HG02840 (cell line): ENCODE measurements at regions not wholly inside any gene's neighbourhood (a gene's known extent, or its start where the extent isn't known, plus 50 kb on each side); places are given as distances from the start of the nearest gene placed in this dataset.
"Not testable (repeated sequence)": the region's sequence is repeated elsewhere in the genome, so short reads cannot be mapped to it uniquely, and the experiment has no call there.

Experiments used
- ATAC-seq: cut with Tn5 transposase; IDR thresholded peaks from one replicate; pipeline ENCODE4 v1.9.1; 2021; ENCODE audit warnings: mild to moderate bottlenecking, moderate library complexity, moderate number of reproducible peaks; ENCODE audit not compliant: unreplicated experiment, low FRiP score

DNA sequence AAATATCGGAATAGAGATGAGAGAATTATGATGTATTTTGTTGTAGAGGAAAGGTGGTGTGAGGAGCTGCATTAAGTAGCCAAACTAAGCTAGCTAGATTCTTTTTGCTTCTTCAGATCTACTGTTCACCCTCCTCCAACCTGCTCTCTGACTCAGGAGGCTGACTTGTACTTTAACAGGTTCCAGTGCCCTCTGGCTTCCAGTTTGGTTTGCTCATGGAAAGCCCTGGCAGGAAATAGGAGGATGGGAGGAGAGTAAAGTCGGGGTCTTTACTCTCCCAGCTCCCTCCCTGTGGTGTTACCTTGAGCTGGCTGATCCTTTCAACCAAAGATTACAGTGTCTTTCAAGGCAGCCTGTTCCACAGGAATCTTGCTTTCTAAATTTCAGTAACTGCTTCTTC, 277.0 kb upstream of the EDA2R start:
- no peak for ATAC-seq

DNA sequence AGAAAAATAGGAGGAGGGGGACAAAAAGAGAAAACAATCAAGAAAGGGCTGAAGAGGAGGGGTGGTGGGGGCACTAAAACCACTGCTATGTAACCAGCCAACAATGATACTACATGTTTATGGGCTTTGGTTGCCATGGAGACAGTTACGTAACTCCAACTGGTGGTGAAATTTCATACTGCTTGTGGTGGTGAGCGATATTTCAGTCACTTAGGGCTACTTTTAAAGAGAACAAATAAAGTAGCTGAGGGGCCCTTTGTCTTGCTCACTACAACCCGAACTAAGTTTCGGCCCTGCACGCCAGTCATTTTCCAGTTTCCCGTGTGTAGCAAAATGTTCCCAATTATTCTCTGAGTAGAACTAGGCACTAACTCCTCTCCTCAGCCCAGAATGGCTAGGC, 275.2 kb upstream of the EDA2R start:
- no peak for ATAC-seq

DNA sequence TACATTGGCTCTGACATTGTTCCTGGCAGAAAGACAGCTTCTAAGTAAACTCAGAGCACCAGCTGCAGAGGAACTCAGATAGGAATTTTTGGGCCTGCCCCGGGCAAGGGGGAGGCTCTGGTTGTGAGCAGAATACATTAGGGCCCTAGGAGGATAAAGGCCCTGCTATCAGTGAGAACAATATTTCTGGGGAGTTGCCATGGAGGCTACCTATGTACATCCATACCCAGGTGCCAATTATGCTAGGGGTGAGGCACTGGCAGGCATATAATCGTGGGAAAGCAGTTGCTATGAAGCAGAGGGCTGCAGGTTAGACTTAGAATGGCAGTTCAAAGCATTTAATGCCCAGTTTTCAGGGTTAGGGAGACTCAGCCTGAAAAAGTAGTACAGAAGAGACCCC, 273.5 kb upstream of the EDA2R start:
- no peak for ATAC-seq

DNA sequence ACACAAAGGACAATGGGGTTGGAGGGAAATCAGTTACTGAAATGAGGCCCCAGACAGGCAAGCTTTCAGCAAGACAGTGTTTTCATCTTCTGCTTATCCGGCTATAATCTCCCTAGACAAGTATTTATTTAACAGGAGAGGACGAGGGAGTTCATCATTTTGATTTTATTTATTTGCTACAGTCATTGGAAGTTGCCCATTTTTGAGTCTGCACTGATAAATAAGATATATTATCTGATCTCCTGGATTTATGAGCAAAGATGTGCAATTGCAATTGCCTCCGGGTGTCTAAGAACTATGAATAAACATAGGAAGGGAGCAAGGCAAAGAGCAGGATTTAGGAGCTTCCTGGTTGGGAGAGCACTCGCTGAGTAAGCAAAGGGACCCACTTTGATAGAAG, 263.2 kb upstream of the EDA2R start:
- ATAC-seq: no peak

DNA sequence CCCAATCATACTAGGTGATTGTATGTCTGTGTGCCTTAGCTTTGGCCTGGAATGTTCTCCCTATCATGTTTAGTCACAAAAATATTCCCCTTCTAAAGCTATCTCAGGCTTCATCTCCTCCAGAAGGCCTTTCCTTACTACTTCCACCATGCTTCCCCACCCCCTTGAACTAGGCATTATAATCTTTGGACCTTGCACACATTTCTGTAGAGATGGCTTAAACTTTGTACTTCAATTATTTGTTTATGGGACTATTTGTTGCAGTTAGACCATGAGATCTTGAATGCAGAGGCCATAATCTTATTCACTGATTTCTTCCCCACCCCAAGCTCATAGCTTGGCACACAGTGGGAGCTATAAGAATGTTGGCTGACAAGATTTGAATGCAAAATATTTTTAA, 262.0 kb upstream of the EDA2R start:
- no peak for ATAC-seq

DNA sequence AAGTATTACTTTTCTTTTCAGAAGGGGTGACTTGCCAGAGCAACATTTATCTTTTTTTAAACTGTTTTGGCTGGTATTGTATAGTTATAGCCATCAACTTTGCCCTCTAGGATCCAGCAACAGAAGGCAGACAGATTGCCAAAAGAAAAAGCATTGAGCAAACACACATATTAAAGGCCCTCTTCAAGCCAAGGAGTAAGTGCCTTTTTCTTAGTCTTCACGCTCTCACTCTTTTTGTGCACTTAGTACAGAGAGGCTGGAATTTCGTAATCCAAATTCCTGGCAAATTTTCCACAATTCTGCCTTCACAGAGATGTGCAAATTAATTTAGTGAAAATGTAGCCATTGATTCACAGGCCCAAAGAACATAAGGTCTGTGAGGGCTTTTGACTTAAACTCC, 253.1 kb upstream of the EDA2R start:
- no peak for ATAC-seq

DNA sequence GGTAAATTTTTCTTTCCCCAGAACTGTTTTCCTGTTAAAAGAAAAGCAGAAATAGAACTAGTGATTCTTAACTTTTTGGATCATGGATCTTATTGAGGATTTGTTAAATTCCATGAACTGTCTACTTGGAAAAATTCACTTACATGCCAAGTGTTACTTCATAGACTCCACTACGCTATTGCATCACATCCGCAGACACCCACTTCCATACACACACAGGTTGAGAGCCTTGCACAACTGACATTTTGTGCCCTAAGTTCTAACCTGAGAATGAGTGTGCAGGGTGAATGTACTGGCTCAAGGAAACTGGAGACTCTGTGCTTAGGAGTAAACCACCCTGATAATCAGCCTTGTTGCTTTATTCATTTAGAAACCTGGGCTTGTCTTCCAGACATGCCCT, 250.5 kb upstream of the EDA2R start:
- no peak for ATAC-seq

DNA sequence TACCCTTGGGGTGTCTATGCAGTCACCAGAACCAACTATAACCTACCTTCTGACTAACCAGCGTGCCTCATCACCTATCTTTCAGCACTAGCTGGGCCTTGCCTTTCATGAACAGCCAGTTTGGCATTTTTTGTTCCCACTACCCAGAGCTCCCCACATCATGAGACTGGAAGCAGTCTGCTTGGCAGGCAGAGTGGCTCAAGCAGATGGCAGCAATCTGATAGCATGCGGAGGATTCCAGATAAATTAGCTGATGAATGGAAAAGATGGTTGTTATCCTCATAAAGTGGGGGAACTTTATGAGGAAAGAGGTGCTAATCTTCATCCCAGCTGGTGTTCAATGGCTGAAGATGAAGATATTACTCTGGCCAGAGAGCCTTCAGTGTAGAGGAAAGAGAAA, 243.2 kb upstream of the EDA2R start:
- ATAC-seq: no peak

DNA sequence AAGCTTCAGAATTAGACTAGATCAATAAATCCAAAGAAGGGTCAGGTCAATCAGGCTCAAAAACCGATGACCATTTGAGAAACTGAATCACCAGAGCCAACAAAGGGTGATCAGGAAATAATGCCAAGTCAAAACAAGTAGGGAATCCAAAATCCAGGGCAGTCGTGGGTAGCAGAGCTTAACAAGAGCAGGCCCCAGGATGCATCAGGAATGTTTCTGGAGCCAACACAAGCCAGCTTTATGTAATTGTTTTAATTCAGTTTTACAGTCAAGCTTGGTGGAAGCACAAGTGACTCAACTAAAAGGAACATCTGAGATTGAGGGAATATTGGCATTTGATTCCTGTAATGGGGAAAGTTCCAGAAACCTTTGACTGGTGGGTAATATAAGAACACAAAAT, 237.9 kb upstream of the EDA2R start:
- ATAC-seq: no peak

DNA sequence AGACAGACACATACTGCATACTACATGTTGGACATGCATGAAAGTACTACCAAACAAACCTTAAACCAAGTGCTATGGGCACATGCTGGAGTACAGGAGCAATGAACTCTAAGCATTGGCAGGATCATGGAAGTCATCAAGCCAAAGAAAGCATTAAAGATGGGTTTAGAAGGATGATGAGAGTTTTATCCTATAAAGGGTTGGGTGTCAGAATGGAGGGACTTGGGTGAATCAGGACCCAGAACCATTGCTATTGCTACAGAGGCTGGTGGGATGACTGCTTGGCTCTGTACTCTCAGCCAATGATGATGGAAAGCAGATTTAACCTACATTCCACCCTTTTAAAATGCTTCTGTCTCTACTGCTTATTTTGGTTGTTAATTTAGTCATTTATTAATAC, 233.9 kb upstream of the EDA2R start:
- ATAC-seq: no peak

DNA sequence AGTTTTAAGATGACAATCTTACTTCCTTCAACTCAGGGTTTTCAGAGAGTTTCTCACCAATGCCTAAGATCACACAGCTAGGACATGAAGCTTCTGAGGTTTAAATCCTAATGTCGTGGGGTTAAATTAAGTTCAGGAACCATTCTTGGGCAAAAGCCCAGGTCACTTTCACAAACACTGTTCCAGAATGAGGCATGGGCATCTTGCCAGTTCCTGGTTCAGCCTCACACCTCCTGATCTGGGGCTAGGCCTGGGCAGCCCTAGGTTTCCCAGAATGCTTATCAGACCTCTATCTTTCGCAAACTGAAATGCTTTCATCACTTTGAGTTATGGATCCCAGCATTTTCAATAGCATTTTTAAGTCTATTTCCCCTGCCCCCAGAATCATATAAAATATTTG, 224.8 kb upstream of the EDA2R start:
- no peak for ATAC-seq

DNA sequence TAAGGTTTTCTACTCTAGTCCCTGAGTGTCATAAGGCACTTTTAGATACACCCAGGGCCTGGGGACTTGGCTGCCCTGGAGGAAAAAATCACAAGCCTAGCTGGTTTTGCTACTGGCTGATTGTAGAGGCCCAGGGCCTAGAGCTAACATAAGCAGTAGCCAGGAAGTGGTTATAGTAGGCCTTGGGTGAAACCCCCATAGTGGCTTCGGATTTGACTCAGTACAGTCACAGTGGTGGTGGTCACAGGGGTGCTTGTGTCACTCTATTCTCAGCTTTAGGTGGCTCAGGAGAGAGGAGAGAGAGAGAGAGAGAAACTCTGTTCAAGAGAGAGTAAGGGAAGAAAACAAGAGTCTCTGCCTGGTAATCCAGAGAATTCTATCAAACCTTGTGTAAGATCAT, 194.5 kb upstream of the EDA2R start:
- peak; percentile 94 for ATAC-seq

DNA sequence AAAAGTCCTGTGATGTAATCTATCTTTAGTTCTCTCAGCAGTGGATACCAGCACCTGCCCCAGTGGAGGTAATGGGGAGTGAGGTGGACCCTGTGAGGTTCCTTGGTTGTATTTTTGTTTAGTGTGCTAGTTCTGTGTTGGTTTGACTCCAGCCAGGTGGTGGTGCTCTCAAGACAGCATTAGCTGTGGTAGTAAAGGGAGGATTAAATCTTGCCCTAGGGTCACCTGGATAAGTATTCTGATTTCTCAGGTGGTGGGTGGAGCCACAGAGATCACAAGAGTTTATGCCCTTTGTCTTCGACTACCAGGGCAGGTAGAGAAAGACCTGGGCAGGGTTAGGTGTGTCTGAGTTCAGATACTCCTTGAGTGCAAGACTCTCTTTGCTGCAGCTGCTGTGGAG, 176.3 kb upstream of the EDA2R start:
- ATAC-seq: no peak

DNA sequence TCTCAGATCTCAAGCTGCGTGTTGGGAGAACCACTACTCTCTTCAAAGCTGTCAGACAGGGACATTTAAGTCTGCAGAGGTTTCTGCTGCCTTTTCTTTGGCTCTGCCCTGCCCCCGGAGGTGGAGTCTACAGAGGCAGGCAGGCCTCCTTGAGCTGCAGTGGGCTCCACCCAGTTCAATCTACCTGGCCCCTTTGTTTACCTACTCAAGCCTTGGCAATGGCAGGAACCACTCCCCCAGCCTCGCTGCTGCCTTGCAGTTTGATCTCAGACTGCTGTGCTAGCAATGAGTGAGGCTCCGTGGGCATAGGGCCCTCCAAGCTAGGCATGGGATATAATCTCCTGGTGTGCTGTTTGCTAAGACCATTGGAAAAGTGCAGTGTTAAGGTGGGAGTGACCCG, 155.6 kb upstream of the EDA2R start:
- ATAC-seq: not testable (repeated sequence)

DNA sequence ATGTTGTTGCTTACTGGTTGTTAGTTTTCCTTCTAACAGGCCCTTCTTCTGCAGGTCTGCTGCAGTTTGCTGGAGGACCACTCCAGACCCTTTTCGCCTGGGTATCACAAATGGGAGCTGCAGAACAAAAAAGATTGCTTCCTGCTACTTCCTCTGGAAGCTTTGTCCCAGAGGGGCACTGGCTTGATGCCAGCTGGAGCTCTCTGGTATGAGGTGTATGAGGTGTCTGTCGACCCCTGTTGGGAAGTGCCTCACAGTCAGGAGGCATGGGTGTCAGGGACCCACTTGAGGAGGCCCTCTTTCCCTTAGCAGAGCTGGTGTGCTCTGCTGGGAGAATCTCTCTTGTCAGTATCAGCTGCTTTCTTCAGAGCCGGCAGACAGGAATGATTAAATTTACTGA, 127.4 kb upstream of the EDA2R start:
- ATAC-seq: no peak

DNA sequence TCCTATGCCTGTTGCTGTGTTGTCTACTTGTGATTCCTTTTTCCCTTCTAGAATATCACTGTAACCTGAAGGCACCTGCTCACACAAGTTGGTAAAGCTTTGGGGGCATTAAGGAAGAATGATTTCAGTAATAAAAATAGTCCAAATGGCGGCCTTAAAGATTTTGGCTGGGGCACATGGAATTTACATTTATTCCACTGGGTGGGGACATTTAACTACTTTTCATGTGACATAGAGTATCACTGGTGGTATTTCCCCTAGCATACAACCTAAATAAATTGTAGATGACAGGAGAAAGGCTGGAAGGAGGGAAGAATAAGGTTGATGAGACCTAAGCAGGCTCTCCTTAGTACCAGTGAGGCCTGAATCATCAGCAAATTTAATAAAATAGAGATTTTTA, 121.8 kb upstream of the EDA2R start:
- ATAC-seq: no peak

DNA sequence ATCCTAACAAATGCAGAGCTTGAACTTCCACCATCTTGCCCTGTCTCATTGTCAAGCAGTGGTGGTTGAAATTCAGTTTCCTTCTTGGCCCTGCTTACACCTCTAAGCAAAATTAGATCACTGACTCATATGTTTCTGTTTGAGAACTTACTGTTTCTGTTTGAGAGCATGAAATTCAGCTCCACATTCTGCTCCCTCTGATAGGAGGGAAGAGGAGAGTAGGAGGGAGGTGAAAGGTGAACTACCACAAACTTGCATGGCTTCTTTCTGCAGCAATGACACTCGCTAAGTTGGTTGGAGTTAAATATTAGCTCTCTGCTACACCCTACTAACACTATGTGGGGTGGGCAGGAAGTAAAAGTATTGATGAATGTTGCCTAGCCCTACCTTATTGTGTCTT, 117.8 kb upstream of the EDA2R start:
- ATAC-seq: no peak

DNA sequence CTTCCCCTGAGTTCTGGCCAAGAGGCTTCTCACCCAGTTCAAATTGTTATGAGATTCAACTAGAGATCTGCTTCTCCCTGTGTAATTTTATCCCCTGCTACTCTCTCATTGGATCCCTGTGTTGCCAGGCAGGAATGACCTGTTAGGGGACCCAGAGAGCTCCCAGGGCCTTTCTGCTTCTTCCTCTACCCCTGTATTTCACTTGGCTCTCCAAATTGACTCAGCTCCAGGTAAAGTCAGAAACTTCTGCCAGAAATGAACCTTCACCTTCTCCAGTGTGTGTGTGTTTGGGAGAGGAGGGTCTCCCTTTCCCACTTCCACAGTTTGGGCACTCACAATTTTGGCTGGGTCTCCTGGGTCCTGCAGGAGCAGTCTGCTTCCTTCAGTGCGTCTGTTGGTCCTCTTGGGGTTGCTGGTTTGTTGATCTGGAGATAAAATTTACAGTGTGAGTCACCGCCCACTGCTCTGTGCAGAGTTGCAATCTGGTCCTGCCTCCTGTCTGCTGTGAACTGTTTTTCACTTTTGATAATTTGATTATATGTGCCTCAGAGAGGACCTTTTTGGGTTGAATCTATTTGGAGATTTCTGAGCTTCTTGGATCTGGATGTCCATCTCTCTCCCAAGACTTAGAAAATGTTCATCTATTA, 112.4 kb upstream of the EDA2R start:
- no peak for ATAC-seq

DNA sequence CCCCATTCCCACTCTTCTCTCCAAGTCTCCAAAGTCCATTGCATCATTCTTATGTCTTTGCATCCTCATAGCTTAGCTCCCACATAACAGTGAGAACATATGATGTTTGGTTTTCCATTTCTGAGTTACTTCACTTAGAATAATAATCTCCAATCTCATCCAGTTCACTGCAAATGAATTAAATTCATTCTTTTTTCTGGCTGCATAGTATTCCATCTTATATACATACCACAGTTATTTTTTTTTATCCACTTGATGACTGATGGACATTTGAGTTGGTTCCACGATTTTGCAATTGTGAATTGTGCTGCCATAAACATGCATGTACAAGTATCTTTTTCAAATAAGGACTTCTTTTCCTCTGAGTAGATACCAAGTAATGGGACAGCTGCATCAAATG, 105.6 kb upstream of the EDA2R start:
- not testable (repeated sequence) for ATAC-seq

DNA sequence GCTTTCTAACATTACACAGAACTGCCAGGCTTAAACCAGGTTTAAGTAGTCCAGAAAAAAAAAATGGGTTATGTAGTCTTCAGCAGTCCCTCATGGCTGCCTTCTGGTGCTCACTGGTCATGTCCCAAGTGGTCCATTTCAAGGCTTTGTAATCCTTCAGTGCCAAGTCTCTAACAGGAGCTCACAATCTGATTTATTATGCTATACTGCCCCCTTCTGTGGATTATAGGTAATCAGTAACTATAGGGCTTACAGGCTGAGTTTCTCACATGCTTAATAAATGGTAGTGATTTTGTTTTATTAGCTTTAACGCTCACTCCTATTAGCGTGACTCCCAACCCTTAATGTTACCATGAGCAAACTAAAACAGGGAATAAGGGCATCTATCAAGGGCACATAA, 92.5 kb upstream of the EDA2R start:
- ATAC-seq: no peak

DNA sequence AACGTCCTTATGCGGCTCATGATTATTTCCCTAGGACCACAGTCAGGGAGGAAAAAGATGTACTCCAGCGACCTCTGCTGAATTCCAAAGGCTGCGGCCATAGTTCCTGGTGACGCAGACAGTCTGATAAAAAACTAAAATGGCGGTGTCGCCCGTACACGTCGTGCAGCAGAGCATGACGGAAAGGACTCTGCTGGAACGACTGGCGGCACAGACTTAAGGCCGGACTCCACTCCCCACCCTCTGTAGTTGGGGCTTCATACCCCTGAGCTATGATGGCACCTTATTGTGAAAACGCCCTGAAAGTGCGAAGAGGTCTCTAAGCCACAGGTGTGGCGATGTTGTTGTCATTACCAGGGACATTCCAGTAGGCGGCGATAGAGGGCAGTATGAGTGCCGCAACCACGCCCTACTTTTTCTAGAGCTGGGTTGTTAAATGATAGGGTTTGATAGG, 90.0 kb upstream of the EDA2R start:
- peak; percentile 63 for ATAC-seq

DNA sequence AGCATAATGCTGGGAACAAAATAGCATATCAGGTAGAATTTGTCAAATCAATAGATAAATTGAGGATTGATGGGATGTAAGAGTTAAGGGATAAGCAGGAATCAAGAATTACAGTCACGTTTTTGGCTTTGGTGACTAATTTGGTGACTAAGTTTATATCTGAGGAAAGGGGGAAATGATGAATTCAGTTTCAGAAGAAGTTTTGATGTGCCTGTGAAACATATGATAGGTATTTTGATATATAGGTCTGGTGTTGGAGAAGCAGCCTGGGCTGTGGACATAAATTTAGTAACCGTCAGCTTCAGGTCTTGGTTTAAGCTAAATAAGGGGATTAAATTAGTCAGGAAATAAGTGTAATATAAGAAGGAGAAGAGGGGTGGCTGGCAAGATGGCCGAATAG, 79.0 kb upstream of the EDA2R start:
- ATAC-seq: no peak
